PC-3 (cell line): ENCODE measurements at regions not wholly inside any gene's neighbourhood (a gene's known extent, or its start where the extent isn't known, plus 50 kb on each side); places are given as distances from the start of the nearest gene placed in this dataset.
"Not testable (repeated sequence)": the region's sequence is repeated elsewhere in the genome, so short reads cannot be mapped to it uniquely, and the experiment has no call there.

Source experiments
- CTCF ChIP-seq: fragments of 300-600 bp; sonication (generic); conservative IDR thresholded peaks from 2 replicates; pipeline ENCODE4 v1.5.1; 2017; ENCODE audit warnings: antibody characterized with exemption, low read depth, mild to moderate bottlenecking, low read length
- EZH2 ChIP-seq: fragments of 300-600 bp; sonication (generic); IDR thresholded peaks from one replicate; pipeline ENCODE4 v1.6.1; 2017; ENCODE audit warnings: antibody characterized with exemption, mild to moderate bottlenecking, low read length; ENCODE audit not compliant: unreplicated experiment
- EZH2phosphoT487 ChIP-seq: fragments of 300-600 bp; sonication (generic); IDR thresholded peaks from 2 replicates; pipeline ENCODE4 v1.6.1; 2018; ENCODE audit warnings: mild to moderate bottlenecking, antibody characterized with exemption, low read length, borderline replicate concordance

GRCh38 chr6:140443112-140443511 is 1068.7 kb upstream of the CITED2 start:
- not testable (repeated sequence) for TF ChIP-seq EZH2phosphoT487, CTCF, EZH2
